HEK293 (cell line): ENCODE measurements at regions not wholly inside any gene's neighbourhood (a gene's known extent, or its start where the extent isn't known, plus 50 kb on each side); places are given as distances from the start of the nearest gene placed in this dataset.

ENCODE experiments used
- CTCF ChIA-PET: fragments of 350-600 bp; formaldehyde crosslinking; extraction: SDS; loops from one replicate; lab custom pipeline; 2021; ENCODE audit warnings: antibody characterized with exemption; lab: Yijun Ruan, JAX
- POLR2A ChIA-PET: fragments of 300-600 bp; formaldehyde crosslinking; extraction: SDS; loops from one replicate; lab custom pipeline; 2020; ENCODE audit warnings: antibody characterized with exemption, inconsistent platforms; lab: Yijun Ruan, JAX
- H3K27ac ChIP-seq: fragments of 200-500 bp; sonication (Bioruptor generic); 2 replicates; pipeline ENCODE4 v1.5.1; 2014; ENCODE audit warnings: low read depth, low read length, control low read depth, inconsistent platforms; ENCODE audit errors: extremely low read depth
- H3K36me3 ChIP-seq, 2 experiments: fragments of 200-500 bp in 1 of 2; sonication (Bioruptor generic) in 1 of 2; 1 replicate in 1 of 2; 2 replicates in 1 of 2; pipeline ENCODE4 v1.5.1; 2014 to 2017; ENCODE audit warnings: inconsistent platforms in 2 of 2, low read length in 2 of 2; ENCODE audit not compliant: control insufficient read depth in 2 of 2, insufficient read depth in 1 of 2
- H3K4me1 ChIP-seq: fragments of 200-500 bp; sonication (Bioruptor generic); 2 replicates; pipeline ENCODE4 v1.5.1; 2014; ENCODE audit warnings: mild to moderate bottlenecking, low read length, inconsistent platforms; ENCODE audit not compliant: control insufficient read depth, insufficient read depth
- H3K4me3 ChIP-seq: 2 replicates; pipeline ENCODE4 v1.5.1; 2011; ENCODE audit warnings: low read depth, mild to moderate bottlenecking, control low read depth, low read length, moderate library complexity
- H3K9me3 ChIP-seq: fragments of 200-500 bp; sonication (Bioruptor generic); 2 replicates; pipeline ENCODE4 v1.5.1; 2014; ENCODE audit warnings: low read depth, low read length, inconsistent platforms; ENCODE audit not compliant: control insufficient read depth, insufficient read depth
- KLF10 ChIP-seq: fragments of 450-650 bp; IDR thresholded peaks from 2 replicates; pipeline ENCODE4 v1.5.1; 2018; ENCODE audit warnings: missing biosample characterization, mild to moderate bottlenecking, missing genetic modification characterization
- PATZ1 ChIP-seq: fragments of 450-650 bp; formaldehyde crosslinking; IDR thresholded peaks from 2 replicates; pipeline ENCODE4 v1.5.1; 2016; ENCODE audit warnings: missing biosample characterization, missing genetic modification characterization
- ZBTB17 ChIP-seq: fragments of 450-650 bp; formaldehyde crosslinking; IDR thresholded peaks from 2 replicates; pipeline ENCODE4 v1.5.1; 2016; ENCODE audit warnings: missing biosample characterization, missing genetic modification characterization
- ZBTB21 ChIP-seq: fragments of 450-650 bp; formaldehyde crosslinking; IDR thresholded peaks from 2 replicates; pipeline ENCODE4 v1.5.1; 2017; ENCODE audit warnings: missing biosample characterization, missing genetic modification characterization
- ZBTB6 ChIP-seq: fragments of 450-650 bp; formaldehyde crosslinking; IDR thresholded peaks from 2 replicates; pipeline ENCODE4 v1.5.1; 2017; ENCODE audit warnings: missing biosample characterization, missing genetic modification characterization
- ZIC2 ChIP-seq: fragments of 450-650 bp; formaldehyde crosslinking; IDR thresholded peaks from 2 replicates; pipeline ENCODE4 v1.5.1; 2016; ENCODE audit warnings: missing biosample characterization, missing genetic modification characterization
- ZNF112 ChIP-seq: fragments of 450-650 bp; formaldehyde crosslinking; IDR thresholded peaks from 2 replicates; pipeline ENCODE4 v1.5.0; 2017; ENCODE audit warnings: missing biosample characterization, missing genetic modification characterization
- ZNF169 ChIP-seq: fragments of 450-650 bp; formaldehyde crosslinking; IDR thresholded peaks from 2 replicates; pipeline ENCODE4 v1.5.1; 2016; ENCODE audit warnings: missing biosample characterization, missing genetic modification characterization
- ZNF266 ChIP-seq: fragments of 450-650 bp; formaldehyde crosslinking; IDR thresholded peaks from 2 replicates; pipeline ENCODE4 v1.5.1; 2016; ENCODE audit warnings: missing biosample characterization, missing genetic modification characterization, low read depth
- ZNF302 ChIP-seq: fragments of 450-650 bp; formaldehyde crosslinking; IDR thresholded peaks from 2 replicates; pipeline ENCODE4 v1.5.1; 2016; ENCODE audit warnings: missing biosample characterization, missing genetic modification characterization, low read depth
- ZNF350 ChIP-seq: fragments of 450-650 bp; formaldehyde crosslinking; IDR thresholded peaks from 2 replicates; pipeline ENCODE4 v1.5.0; 2017; ENCODE audit warnings: missing biosample characterization, mild to moderate bottlenecking, missing genetic modification characterization
- ZNF521 ChIP-seq: fragments of 450-650 bp; formaldehyde crosslinking; IDR thresholded peaks from 2 replicates; pipeline ENCODE4 v1.5.1; 2017; ENCODE audit warnings: missing biosample characterization, mild to moderate bottlenecking, missing genetic modification characterization
- ZNF558 ChIP-seq: fragments of 450-650 bp; formaldehyde crosslinking; IDR thresholded peaks from 2 replicates; pipeline ENCODE4 v1.5.1; 2016; ENCODE audit warnings: missing biosample characterization, missing genetic modification characterization
- ZNF560 ChIP-seq: fragments of 450-650 bp; formaldehyde crosslinking; IDR thresholded peaks from 2 replicates; pipeline ENCODE4 v1.5.1; 2017; ENCODE audit warnings: missing biosample characterization, missing genetic modification characterization, borderline replicate concordance
- ZNF610 ChIP-seq: fragments of 450-650 bp; formaldehyde crosslinking; IDR thresholded peaks from 2 replicates; pipeline ENCODE4 v1.5.1; 2016; ENCODE audit warnings: missing biosample characterization, missing genetic modification characterization, borderline replicate concordance
- ZNF704 ChIP-seq: fragments of 450-650 bp; formaldehyde crosslinking; IDR thresholded peaks from 2 replicates; pipeline ENCODE4 v1.5.1; 2016; ENCODE audit warnings: missing biosample characterization, missing genetic modification characterization
- ZNF768 ChIP-seq: fragments of 450-650 bp; formaldehyde crosslinking; IDR thresholded peaks from 2 replicates; pipeline ENCODE4 v1.5.1; 2018; ENCODE audit warnings: missing biosample characterization, mild to moderate bottlenecking, missing genetic modification characterization
- ZNF776 ChIP-seq: fragments of 450-650 bp; formaldehyde crosslinking; IDR thresholded peaks from 2 replicates; pipeline ENCODE4 v1.5.0; 2017; ENCODE audit warnings: missing biosample characterization, missing genetic modification characterization, borderline replicate concordance
- ZNF792 ChIP-seq: fragments of 450-650 bp; formaldehyde crosslinking; IDR thresholded peaks from 2 replicates; pipeline ENCODE4 v1.5.1; 2016; ENCODE audit warnings: missing biosample characterization, missing genetic modification characterization

- no peaks in the 10 kb centered on the region for H3K4me1 ChIP-seq
- no peak overlapping the region for H3K4me3 ChIP-seq
- H3K36me3 ChIP-seq = no peaks in the 10 kb centered on the region
- POLR2A ChIA-PET = no interaction called here
- CTCF ChIA-PET = interaction anchor here (0.6 to 1.2 kb wide), 3 partner anchors 104 to 677 kb away, joined by 3 to 4 read pairs (median 3); no protein-coding TSS in a partner anchor
- H3K9me3 ChIP-seq = no peaks in the 10 kb centered on the region
- H3K27ac ChIP-seq = no peak overlapping the region
- TF ChIP-seq ZNF704 (tag by site-specific recombination) (no peak), ZIC2 (tag by site-specific recombination) (peak; percentile 66)
- TF ChIP-seq, all 188 proteins: peak for 1
Measured at GRCh38 chr17:65455154-65455971, 106.1 kb downstream of the AXIN2 start.

GRCh38 chr17:65453204-65453931 lies 108.1 kb downstream of the AXIN2 start:
- no peaks in the 10 kb centered on the region for H3K36me3 ChIP-seq
- H3K4me3 ChIP-seq = no peak overlapping the region
- no peaks in the 10 kb centered on the region; the same call in 1 of the 2 replicates for H3K9me3 ChIP-seq
- no peak overlapping the region for H3K27ac ChIP-seq
- ChIA-PET CTCF (interaction anchor here (0.6 kb wide), 2 partner anchors 175 to 711 kb away, joined by 3 read pairs; no protein-coding TSS in a partner anchor), POLR2A (no interaction called here)
- TF ChIP-seq ZNF169 (tag by site-specific recombination) = no peak
- no peak for TF ChIP-seq ZNF521
- no peak for TF ChIP-seq ZNF112 (tag by site-specific recombination)
- TF ChIP-seq KLF10 = no peak
- TF ChIP-seq PATZ1 = no peak
- no peak for TF ChIP-seq ZNF560
- TF ChIP-seq ZNF302 = no peak
- TF ChIP-seq ZNF610 = no peak
- no peak for TF ChIP-seq ZNF792 (tag by site-specific recombination)
- no peak for TF ChIP-seq ZNF350 (tag by site-specific recombination)
- no peak for TF ChIP-seq ZNF266
- no peaks in the 10 kb centered on the region for H3K4me1 ChIP-seq

- POLR2A ChIA-PET = no interaction called here
- Histone ChIP-seq H3K4me1 (no peaks in the 10 kb centered on the region), H3K4me3 (no peak overlapping the region)
- TF ChIP-seq ZNF776 (no peak), ZNF768 (tag by site-specific recombination) (no peak), ZBTB6 (tag by site-specific recombination) (no peak), ZBTB21 (tag by site-specific recombination) (no peak), ZNF558 (tag by site-specific recombination) (no peak), ZBTB17 (no peak)
- TF ChIP-seq, all 188 proteins: peak for 0
- no peak overlapping the region for H3K27ac ChIP-seq
- CTCF ChIA-PET = interaction anchor here (0.6 to 0.7 kb wide), 3 partner anchors 124 to 701 kb away, joined by 3 to 4 read pairs (median 3); no protein-coding TSS in a partner anchor
- no peaks in the 10 kb centered on the region for H3K36me3 ChIP-seq
- H3K9me3 ChIP-seq = no peaks in the 10 kb centered on the region; the same call in 1 of the 2 replicates
Measured at GRCh38 chr17:65449495-65449894, 112.0 kb downstream of the AXIN2 start.
